ENCODE measurements at regions not wholly inside any gene's neighbourhood (a gene's known extent, or its start where the extent isn't known, plus 50 kb on each side); places are given as distances from the start of the nearest gene placed in this dataset.
"Not testable (repeated sequence)": the region's sequence is repeated elsewhere in the genome, so short reads cannot be mapped to it uniquely, and the experiment has no call there.

GRCh38 chr17:5911919-5912318 is 158.3 kb upstream of the WSCD1 start:
- DNase-seq = no peak

DNA sequence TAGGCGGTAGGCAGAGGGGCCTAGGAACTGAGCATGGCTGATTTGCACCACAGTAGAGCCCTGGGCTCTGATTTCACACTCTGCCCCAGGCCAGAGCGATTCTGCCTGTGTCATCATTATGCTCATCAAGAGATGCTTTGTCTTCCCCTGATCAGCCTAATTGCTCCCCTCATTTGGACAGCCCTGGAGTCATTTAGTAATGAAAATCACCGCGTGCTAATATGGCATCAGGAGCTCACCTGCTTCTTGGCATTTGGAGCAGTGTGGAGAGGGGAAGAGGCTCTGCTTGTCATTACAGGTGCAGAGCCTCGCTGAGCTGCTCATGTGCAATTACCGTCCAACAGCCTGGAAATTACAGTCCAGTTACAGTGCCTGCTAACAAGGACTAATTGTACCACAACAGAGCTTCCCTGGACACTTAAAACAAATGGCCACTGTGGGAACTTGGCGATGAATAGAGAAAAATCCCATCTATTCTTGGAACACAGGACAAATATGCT is 157.1 kb upstream of the WSCD1 start:
- DNase-seq = no peak

DNA sequence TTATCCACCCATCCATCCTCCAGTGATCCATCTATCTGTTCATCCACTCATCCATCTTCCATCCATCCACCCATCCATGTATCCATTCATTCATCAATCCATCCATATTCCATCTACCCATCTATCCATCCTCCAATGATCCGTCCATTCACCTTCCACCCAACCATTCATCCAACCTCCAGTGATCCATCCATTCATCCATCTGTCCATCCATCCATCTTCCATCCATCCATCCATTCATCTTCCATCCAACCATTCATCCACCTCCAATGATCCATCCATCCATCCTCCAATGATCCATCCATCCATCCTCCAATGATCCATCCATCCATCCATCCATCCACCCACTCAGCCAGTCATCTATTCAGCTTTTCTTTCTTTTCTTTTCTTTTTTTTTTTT is 156.5 kb upstream of the WSCD1 start:
- no peak for DNase-seq

DNA sequence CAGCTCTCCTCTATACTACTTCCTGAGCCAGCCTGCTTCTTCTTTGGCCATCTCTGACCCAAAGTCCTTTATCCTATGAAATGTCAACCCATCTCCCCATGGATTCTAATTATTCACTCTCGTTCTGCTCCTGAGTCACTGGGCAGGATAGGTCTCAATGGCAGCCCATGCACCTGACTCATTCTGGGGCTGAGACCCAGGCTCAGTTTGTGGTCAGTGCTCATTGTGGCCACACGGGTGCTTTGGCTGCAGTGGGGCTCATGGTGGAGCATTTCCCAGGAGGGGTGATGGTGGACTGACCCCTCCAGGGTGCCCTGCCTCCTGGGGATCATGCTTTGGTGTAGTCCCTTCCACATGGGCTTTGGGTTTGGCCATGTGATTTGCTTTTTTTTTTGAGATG is 154.8 kb upstream of the WSCD1 start:
- DNase-seq = no peak

DNA sequence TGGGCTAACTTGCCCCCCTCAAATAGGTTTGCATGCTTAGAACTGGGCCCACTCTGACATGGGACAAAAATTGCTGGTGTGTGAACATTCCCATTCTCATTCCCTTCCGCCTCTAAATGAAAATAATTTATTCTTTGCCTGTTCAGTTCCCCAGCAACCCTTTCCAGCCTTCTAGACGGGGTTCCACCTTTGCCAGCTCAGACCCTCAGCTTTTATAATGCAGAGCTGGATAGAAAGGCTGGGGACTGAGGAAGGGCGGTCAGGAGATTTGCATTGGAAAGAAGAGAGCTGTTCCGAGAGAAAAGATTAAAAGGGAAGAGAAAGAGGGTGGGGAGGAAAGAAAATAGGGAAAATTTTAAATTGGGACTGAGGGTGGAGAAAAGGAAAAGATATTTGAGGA is 151.1 kb upstream of the WSCD1 start:
- DNase-seq = no peak

DNA sequence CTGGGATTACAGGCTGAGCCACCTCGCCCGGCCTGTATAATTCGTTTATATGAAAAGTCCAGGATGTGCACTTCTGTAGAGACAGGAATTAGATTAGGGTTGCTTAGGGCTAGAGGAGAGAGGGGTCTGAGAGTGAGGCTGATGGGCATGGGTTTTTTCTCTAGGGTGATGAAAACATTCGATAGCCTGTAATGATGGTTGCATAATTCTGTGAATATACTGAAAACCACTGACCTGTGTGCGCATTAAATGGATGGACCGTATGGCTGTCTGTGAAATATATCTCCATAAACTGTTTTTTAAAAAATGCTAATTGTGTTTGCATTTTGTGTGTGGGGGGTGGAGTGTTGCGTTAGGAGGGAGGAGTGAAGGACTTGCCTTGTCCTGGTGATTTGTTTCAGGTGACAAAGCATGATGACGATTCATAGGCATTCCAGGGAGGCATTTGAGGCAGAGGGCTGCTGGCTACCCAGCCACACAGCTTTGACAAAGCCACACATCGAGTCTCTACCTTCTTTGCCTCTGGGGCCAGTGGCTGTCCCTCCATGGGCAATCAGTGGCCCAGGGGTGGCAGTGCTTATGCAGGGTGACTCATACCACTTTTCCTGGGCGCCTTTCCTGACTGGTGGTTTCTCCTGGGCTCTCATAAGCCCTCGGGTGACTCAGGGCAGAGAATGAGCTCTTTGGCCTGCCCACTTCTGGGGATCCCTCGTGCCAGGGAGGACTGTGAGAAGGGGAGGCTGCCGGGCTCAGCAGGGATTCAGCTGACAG is 148.5 kb upstream of the WSCD1 start:
- no peak for DNase-seq

GRCh38 chr17:5922476-5922875 is 147.7 kb upstream of the WSCD1 start:
- DNase-seq = no peak

- DNase-seq = no peak
These were observed 140.5 kb upstream of the WSCD1 start for GRCh38 chr17:5929721-5930120.

DNA sequence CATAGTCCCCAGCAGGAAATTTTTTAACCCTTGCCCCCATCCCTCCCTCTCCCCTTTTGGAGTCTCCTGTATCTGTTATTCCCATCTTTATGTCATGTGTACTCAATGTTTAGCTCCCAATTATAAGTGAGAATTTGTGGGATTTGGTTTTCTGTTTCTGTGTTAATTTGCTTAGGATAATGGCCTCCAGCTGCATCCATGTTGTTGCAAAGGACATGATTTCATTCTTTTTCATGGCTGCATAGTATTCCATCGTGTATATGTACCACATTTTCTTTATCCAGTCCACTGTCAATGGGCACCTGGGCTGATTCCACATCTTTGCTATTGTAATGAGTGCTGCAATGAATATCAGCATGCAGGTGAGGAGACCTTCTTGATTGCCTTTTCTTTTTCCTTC is 139.6 kb upstream of the WSCD1 start:
- not testable (repeated sequence) for DNase-seq

GRCh38 chr17:5931616-5932015 is 138.6 kb upstream of the WSCD1 start:
- DNase-seq = no peak

GRCh38 chr17:5933430-5933829 is 136.7 kb upstream of the WSCD1 start:
- DNase-seq = no peak

GRCh38 chr17:5941258-5941657 is 128.9 kb upstream of the WSCD1 start:
- DNase-seq = no peak

DNA sequence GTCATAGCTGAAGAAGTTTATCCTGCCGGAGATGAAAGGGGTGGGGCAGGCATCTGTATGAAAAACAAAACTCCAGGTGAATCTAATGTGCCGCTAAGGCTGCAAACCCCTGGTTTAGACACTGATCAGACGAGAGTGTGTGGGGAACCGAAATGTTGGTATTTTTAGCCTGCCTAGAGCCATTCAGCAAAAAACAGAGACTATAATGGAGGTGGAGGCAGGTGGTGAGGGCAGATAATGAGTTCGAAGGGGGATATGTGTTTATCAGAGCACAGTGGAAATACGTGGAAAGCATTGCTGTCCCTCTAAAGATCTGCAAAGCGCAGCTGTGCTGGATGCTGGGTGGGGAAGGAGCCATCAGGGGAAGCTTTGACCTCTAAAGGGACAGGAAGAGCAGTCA is 127.5 kb upstream of the WSCD1 start:
- no peak for DNase-seq

DNA sequence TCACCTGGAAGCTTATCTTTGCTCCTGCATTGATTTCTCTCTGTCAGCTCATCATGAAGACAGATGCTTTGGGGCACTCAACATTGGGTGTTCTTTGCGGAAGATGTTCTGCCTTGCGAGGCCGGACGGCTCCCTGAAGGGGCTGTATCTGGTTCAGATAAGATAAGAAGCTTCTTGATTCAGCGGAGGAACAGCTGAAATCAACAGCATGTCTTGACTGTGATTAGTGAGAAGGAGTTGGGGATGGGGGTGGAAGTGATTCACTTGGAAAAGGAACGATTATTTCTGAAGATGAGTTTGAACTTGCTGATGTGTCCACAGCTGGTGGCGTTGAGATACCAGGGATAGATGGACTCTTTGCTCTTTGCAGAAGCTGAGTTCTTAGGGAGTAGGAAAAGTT is 126.9 kb upstream of the WSCD1 start:
- DNase-seq = no peak

- no peak for DNase-seq
These were observed 126.2 kb upstream of the WSCD1 start for GRCh38 chr17:5943982-5944381.

GRCh38 chr17:5947701-5948180 is 122.4 kb upstream of the WSCD1 start:
- no peak for DNase-seq

DNA sequence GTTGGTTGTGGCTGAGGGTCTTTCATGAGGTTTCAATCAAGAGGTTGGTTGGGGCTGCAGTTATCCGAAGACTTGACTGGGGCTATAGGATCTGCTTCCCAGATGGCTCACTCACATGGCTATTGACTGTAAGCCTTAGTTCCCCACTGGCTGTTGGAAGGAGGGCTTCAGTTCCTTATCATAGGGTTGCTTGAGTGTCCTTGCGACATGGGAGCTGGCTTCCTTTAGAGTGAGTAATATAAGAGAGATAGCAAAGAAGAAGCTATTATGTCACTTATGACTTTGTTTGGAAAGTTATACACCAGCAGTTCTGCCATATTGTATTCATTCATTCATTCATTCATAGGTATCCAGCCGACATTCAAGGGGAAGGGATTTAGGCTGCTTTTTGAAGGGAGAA is 121.4 kb upstream of the WSCD1 start:
- no peak for DNase-seq

DNA sequence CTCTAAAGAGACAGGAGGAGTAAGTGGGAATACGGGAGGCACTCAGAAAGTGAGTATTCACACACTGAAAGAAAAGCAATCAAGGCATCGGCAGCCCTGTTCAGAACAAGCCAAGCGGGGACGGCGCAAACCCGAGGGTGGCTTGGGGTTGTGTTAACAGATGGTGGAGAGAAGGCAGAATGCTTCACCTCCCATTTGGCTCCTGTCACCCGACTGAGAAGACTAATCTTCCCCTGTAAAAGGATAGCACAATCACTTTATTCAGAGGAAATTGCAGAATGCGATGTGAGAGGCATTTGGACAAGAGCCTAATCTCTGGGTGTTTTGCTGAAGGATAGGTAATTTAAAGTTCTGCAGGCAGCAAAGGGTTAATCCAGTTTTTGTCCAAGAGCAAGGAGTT is 119.3 kb upstream of the WSCD1 start:
- DNase-seq = no peak

GRCh38 chr17:5951912-5952311 is 118.3 kb upstream of the WSCD1 start:
- no peak for DNase-seq

DNA sequence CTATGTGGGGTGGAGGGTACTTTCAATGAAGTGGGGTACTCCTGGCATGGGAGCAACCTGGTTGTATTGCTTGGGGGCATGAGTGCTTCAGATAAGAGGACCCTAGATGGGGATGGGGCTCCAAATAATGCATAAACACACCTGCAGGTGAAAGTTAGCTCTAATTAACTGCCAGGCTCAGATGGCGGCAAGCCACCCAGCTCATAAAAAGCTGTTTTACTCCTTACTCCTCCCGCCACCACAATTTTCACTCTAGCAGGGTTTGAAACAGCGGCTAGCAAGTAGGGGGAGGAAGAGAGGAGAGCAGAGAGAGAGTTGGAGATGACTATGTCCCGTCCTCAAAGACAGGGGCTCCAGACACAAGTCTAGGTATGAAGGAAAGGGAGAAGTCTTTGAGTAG is 117.7 kb upstream of the WSCD1 start:
- DNase-seq = no peak

DNA sequence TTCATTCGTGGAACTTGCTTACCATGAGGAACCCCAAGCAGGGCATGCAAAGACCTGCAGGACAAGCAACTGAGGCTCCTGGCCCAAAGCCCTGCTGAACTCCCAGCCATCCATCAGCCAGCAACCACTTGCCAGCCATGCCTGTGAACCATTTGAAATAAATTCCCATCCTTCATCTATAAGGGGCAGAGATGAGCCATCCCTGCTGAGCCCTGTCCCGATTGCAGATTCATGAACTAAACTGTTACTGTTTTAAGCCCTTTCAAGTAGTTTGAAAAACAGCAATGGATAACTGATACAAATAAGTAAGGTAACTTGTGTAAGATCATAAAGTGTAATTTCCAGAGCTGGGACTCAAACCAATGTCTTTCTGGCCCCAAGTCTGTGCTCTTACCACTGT is 114.4 kb upstream of the WSCD1 start:
- no peak for DNase-seq

- DNase-seq = no peak
These were observed 111.3 kb upstream of the WSCD1 start for GRCh38 chr17:5958850-5959249.

GRCh38 chr17:5962371-5962770 is 107.8 kb upstream of the WSCD1 start:
- DNase-seq = no peak

DNA sequence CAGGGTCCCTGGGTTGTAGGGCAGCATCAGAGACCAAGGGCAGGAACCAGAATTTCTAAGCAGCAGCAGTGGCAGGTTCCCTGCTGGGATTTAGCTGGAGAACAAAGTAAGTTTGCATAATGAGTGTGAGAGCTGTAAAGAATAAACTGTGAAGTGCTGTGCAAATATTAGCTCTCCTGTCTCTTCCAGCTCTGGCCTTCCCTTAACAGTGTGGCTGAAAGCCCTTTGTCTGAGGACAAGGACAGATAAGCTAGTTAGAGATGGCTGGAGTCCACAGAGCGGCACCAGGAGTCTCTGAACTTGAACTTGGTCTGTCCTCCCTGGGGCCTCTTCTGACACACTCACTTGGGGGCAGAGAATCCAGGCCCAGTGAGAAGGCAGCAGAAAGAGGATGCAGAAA is 98.2 kb upstream of the WSCD1 start:
- no peak for DNase-seq

DNA sequence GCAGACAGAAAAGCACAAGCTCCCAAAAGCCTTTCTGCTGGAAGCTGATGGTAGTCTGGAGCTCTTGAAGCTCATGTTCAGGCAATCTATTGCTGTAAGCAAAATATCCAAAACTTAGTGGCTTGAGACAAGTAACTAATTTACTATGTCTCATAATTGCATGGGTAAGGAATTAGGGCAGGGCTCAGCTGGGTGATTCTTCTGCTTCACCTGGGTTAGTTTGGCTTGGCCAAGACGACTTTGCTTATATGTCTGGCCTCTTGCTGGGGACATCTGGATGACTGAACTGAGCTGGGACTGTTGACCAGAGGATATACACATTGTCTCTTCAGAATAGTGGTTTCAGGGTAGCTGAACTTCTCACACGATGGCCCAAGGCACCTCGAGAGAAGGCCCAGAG is 96.8 kb upstream of the WSCD1 start:
- no peak for DNase-seq

All from NCI-H226 (cell line).